GM12878 (cell line): ENCODE measurements at regions not wholly inside any gene's neighbourhood (a gene's known extent, or its start where the extent isn't known, plus 50 kb on each side); places are given as distances from the start of the nearest gene placed in this dataset.

Experiments used
- ATAC-seq: fragments of 200-7000 bp; cut with Tn5 transposase; 3 replicates; pipeline ENCODE4 v1.9.1; 2020; ENCODE audit warnings: mild to moderate bottlenecking, moderate library complexity
- BruUV-seq: library from RNA; stranded (reverse); fragments of 400-500 nt; replicated peaks from 2 replicates; lab custom pipeline; 2021; lab: Mats Ljungman, UMichigan
- CTCF ChIA-PET: fragments of 300-600 bp; sonication (Branson Sonifier 250); formaldehyde crosslinking; extraction: SDS; loops from one replicate; lab custom pipeline; 2021; ENCODE audit warnings: inconsistent platforms; lab: Yijun Ruan, JAX
- POLR2A ChIA-PET: fragments of 350-600 bp; formaldehyde crosslinking; extraction: SDS; loops from one replicate; lab custom pipeline; 2021; ENCODE audit warnings: inconsistent platforms; lab: Charles Lee
- RAD21 ChIA-PET: fragments of 300-600 bp; sonication (Branson Sonifier 250); formaldehyde crosslinking; loops from one replicate; lab custom pipeline; 2023; ENCODE audit warnings: antibody characterized with exemption; ENCODE audit not compliant: unreplicated experiment; lab: Charles Lee
- SMC1A ChIA-PET: fragments of 300-600 bp; sonication (Branson Sonifier 250); formaldehyde crosslinking; loops from one replicate; lab custom pipeline; 2023; ENCODE audit not compliant: unreplicated experiment, uncharacterized antibody; lab: Charles Lee
- DNase-seq: peaks from one replicate; pipeline ENCODE4 v3.0.0-alpha.2; 2011; ENCODE audit warnings: low read depth, low spot score
- FAIRE-seq: peaks from 3 replicates; lab custom pipeline; 2011; peaks lifted over from hg19 to GRCh38; lab: Jason Lieb, UNC
- H2AFZ ChIP-seq: 2 replicates; pipeline ENCODE4 v1.6.0; 2011; ENCODE audit warnings: low read depth, low read length, control low read depth; ENCODE audit not compliant: control insufficient read depth
- H3K27ac ChIP-seq: 2 replicates; pipeline ENCODE4 v1.5.1; 2011; ENCODE audit warnings: control low read depth; ENCODE audit not compliant: control insufficient read depth, insufficient read depth
- H3K27me3 ChIP-seq, 2 experiments: replicated peaks in 1 of 2; 2 replicates each; pipeline versions ENCODE4 v1.6.0 to v1.6.1; 2011; ENCODE audit warnings: low read length in 1 of 2; ENCODE audit not compliant: control insufficient read depth in 2 of 2, insufficient read depth in 2 of 2
- H3K36me3 ChIP-seq, 2 experiments: 2 replicates each; pipeline ENCODE4 v1.5.1; 2011; ENCODE audit warnings: low read length in 1 of 2; ENCODE audit not compliant: control insufficient read depth in 2 of 2, insufficient read depth in 2 of 2
- H3K4me1 ChIP-seq: 2 replicates; pipeline ENCODE4 v1.6.1; 2011; ENCODE audit warnings: mild to moderate bottlenecking, low read length, moderate library complexity, mixed read lengths; ENCODE audit not compliant: control insufficient read depth, insufficient read depth
- H3K4me2 ChIP-seq: 2 replicates; pipeline ENCODE4 v1.6.0; 2011; ENCODE audit warnings: control low read depth; ENCODE audit not compliant: control insufficient read depth, insufficient read depth
- H3K4me3 ChIP-seq: fragments of 200-600 bp; sonication (generic); 2 replicates; pipeline ENCODE4 v1.5.1; 2016
- H3K79me2 ChIP-seq: 2 replicates; pipeline ENCODE4 v1.6.0; 2011; ENCODE audit warnings: low read length; ENCODE audit not compliant: control insufficient read depth, insufficient read depth
- H3K9ac ChIP-seq: 2 replicates; pipeline ENCODE4 v1.8.0; 2011; ENCODE audit warnings: low read length, control low read depth, mixed read lengths; ENCODE audit not compliant: control insufficient read depth, insufficient read depth
- H3K9me3 ChIP-seq: replicated peaks from 3 replicates; pipeline ENCODE4 v1.5.1; 2011; ENCODE audit warnings: mild to moderate bottlenecking, low read length; ENCODE audit not compliant: control insufficient read depth, insufficient read depth
- H4K20me1 ChIP-seq: 2 replicates; pipeline ENCODE4 v1.6.0; 2011; ENCODE audit not compliant: control insufficient read depth, insufficient read depth
- CUX1 ChIP-seq: IDR thresholded peaks from 2 replicates; pipeline ENCODE4 v1.6.1; 2012; ENCODE audit warnings: improper control_type of control experiment, low read depth, low read length; ENCODE audit not compliant: insufficient replicate concordance
- ETV6 ChIP-seq, 2 experiments: fragments of 450-650 bp in 1 of 2; IDR thresholded peaks in 1 of 2; conservative IDR thresholded peaks in 1 of 2; 2 replicates each; pipeline ENCODE4 v1.6.1; 2014; ENCODE audit warnings: antibody characterized with exemption in 1 of 2, borderline replicate concordance in 1 of 2, low read depth in 1 of 2, mild to moderate bottlenecking in 1 of 2, moderate library complexity in 1 of 2
- FOXM1 ChIP-seq: IDR thresholded peaks from 2 replicates; pipeline ENCODE4 v1.6.1; 2012; ENCODE audit warnings: low read depth, mild to moderate bottlenecking, inconsistent platforms, low read length, moderate library complexity
- IRF4 ChIP-seq: IDR thresholded peaks from 2 replicates; pipeline ENCODE4 v1.6.1; 2011; ENCODE audit warnings: low read depth, low read length
- NFIC ChIP-seq: IDR thresholded peaks from 2 replicates; pipeline ENCODE4 v1.6.1; 2012; ENCODE audit warnings: low read depth, mild to moderate bottlenecking, inconsistent platforms, low read length, moderate library complexity
- RCOR1 ChIP-seq: conservative IDR thresholded peaks from 2 replicates; pipeline ENCODE4 v1.6.1; 2012; ENCODE audit warnings: low read depth, low read length, improper control_type of control experiment
- ZBED1 ChIP-seq: IDR thresholded peaks from 2 replicates; pipeline ENCODE4 v1.6.1; 2016; ENCODE audit warnings: borderline replicate concordance
- ZBTB40 ChIP-seq: fragments of 450-650 bp; IDR thresholded peaks from 2 replicates; pipeline ENCODE4 v1.6.1; 2016; ENCODE audit warnings: mild to moderate bottlenecking, moderate library complexity, borderline replicate concordance
- ZNF687 ChIP-seq: fragments of 450-650 bp; IDR thresholded peaks from 2 replicates; pipeline ENCODE4 v1.6.1; 2017; ENCODE audit warnings: mild to moderate bottlenecking, moderate library complexity
- WGBS: methylation state at CpG from one replicate; pipeline ENCODE4 v1.1.6; 2016; ENCODE audit warnings: low lambda C conversion rate; ENCODE audit not compliant: insufficient replicate concordance, insufficient coverage; ENCODE audit errors: missing lambda C conversion rate; 5-methylcytosine and 5-hydroxymethylcytosine counted together
- in situ Hi-C: fragments of 300-500 bp; cut with MboI; formaldehyde crosslinking; loops from 9 replicates; pipeline ENCODE4 v1.14.3; 2018; ENCODE audit warnings: mixed read lengths
- intact Hi-C: fragments of 100-400 bp; cut with micrococcal nuclease; formaldehyde crosslinking; loops from one replicate; pipeline ENCODE4 v1.14.2; 2022; ENCODE audit not compliant: unreplicated experiment

- Histone ChIP-seq H3K9me3 (no peaks in the 10 kb centered on the region), H3K27ac (no peak overlapping the region), H3K36me3 (no peaks in the 10 kb centered on the region), H3K9ac (no peak overlapping the region), H3K79me2 (no peaks in the 10 kb centered on the region), H3K4me3 (no peak overlapping the region), H3K27me3 (no peaks in the 10 kb centered on the region), H4K20me1 (no peaks in the 10 kb centered on the region), H2AFZ (no peak overlapping the region), H3K4me1 (no peaks in the 10 kb centered on the region), H3K4me2 (no peak overlapping the region)
- ChIA-PET RAD21 (no interaction called here), SMC1A (no interaction called here), POLR2A (no interaction called here), CTCF (interaction anchor here (0.7 to 1.0 kb wide), 2 partner anchors 9 to 337 kb away, joined by 3 read pairs; no protein-coding TSS in a partner anchor)
- FAIRE-seq (no peak), ATAC-seq (no peak), DNase-seq (no peak)
- WGBS: 88% methylated on average over 3 of the region's 3 CpGs
- intact Hi-C loops: no loop called here
- in situ Hi-C loops: no loop called here
- BruUV-seq: no TSS peak
- TF ChIP-seq IRF4 (no peak), ZBED1 (no peak), FOXM1 (no peak), RCOR1 (no peak), ZBTB40 (no peak), ETV6 (conservative IDR thresholded peaks at IDR 0.05 in 1 of 2, IDR thresholded peaks at IDR 0.05 in 1 of 2; ENCODE audit: borderline replicate concordance in 1 of 2, low read depth in 1 of 2) (no peak), ZNF687 (no peak), CUX1 (no peak), NFIC (no peak)
These were observed 62.9 kb upstream of the PDE3A start for GRCh38 chr12:20305470-20305869.
